GM12878 (cell line): ENCODE measurements at regions not wholly inside any gene's neighbourhood (a gene's known extent, or its start where the extent isn't known, plus 50 kb on each side); places are given as distances from the start of the nearest gene placed in this dataset.

Experiments used
- BCL11A ChIP-seq: IDR thresholded peaks from 2 replicates; pipeline ENCODE4 v1.6.1; 2011; ENCODE audit warnings: low read depth, low read length
- E2F8 ChIP-seq: fragments of 450-650 bp; IDR thresholded peaks from 2 replicates; pipeline ENCODE4 v1.6.1; 2018; ENCODE audit warnings: mild to moderate bottlenecking, low read depth, moderate library complexity; ENCODE audit not compliant: partially characterized antibody
- MAX ChIP-seq: IDR thresholded peaks from 2 replicates; pipeline ENCODE4 v1.6.1; 2012; ENCODE audit warnings: low read depth, low read length, improper control_type of control experiment
- MEF2A ChIP-seq: IDR thresholded peaks from 2 replicates; pipeline ENCODE4 v1.6.1; 2011; ENCODE audit warnings: low read depth, mild to moderate bottlenecking, low read length, moderate library complexity; ENCODE audit not compliant: insufficient read depth
- NFYA ChIP-seq: IDR thresholded peaks from 2 replicates; pipeline ENCODE4 v1.6.1; 2011; ENCODE audit warnings: low read depth, mild to moderate bottlenecking, low read length, improper control_type of control experiment, borderline replicate concordance
- STAT1 ChIP-seq: fragments of 450-650 bp; conservative IDR thresholded peaks from 2 replicates; pipeline ENCODE4 v1.6.1; 2014; ENCODE audit warnings: antibody characterized with exemption, mild to moderate bottlenecking
- SUZ12 ChIP-seq: fragments of 200-600 bp; sonication (generic); IDR thresholded peaks from one replicate; pipeline ENCODE4 v1.6.1; 2018; ENCODE audit warnings: antibody characterized with exemption, mild to moderate bottlenecking; ENCODE audit not compliant: unreplicated experiment
- USF2 ChIP-seq: IDR thresholded peaks from 2 replicates; pipeline ENCODE4 v1.6.1; 2011; ENCODE audit warnings: low read depth, low read length, improper control_type of control experiment, borderline replicate concordance
- ZBTB4 ChIP-seq: fragments of 450-650 bp; formaldehyde crosslinking; IDR thresholded peaks from 2 replicates; pipeline ENCODE4 v1.4.0; 2022; ENCODE audit warnings: mild to moderate bottlenecking, moderate library complexity
- ZBTB40 ChIP-seq: fragments of 450-650 bp; IDR thresholded peaks from 2 replicates; pipeline ENCODE4 v1.6.1; 2016; ENCODE audit warnings: mild to moderate bottlenecking, moderate library complexity, borderline replicate concordance

- TF ChIP-seq ZBTB4 (no peak), E2F8 (no peak), USF2 (no peak), MEF2A (no peak), SUZ12 (no peak), ZBTB40 (no peak), STAT1 (no peak), NFYA (no peak), MAX (no peak), BCL11A (no peak)
- TF ChIP-seq, all 136 proteins: peak for 0
Measured at GRCh38 chr5:17149786-17150185, 67.6 kb upstream of the BASP1 start (continued).
